K562 (cell line): ENCODE measurements at regions not wholly inside any gene's neighbourhood (a gene's known extent, or its start where the extent isn't known, plus 50 kb on each side); places are given as distances from the start of the nearest gene placed in this dataset.
A peak's percentile ranks its signal among the peaks of the same experiment; 100 is the strongest.

Experiments used
- ATAC-seq: fragments of 200-7000 bp; cut with Tn5 transposase; 3 replicates; pipeline ENCODE4 v1.9.1; 2020; ENCODE audit warnings: moderate library complexity
- BruUV-seq: library from RNA; stranded (reverse); fragments of 400-500 nt; replicated peaks from 2 replicates; lab custom pipeline; 2021; lab: Mats Ljungman, UMichigan
- CTCF ChIA-PET: fragments of 300-600 bp; formaldehyde crosslinking; extraction: SDS; loops from one replicate; lab custom pipeline; 2021; ENCODE audit warnings: low intra/inter-chr PET ratio; lab: Yijun Ruan, JAX
- POLR2A ChIA-PET: fragments of 300-600, 350-650 bp; sonication (Branson Sonifier 250); formaldehyde crosslinking; extraction: SDS; loops from one replicate; lab custom pipeline; 2021; ENCODE audit warnings: antibody characterized with exemption, inconsistent platforms; lab: Yijun Ruan, JAX
- DNase-seq, 4 experiments: peaks; one replicate each; pipeline versions ENCODE4 v3.0.0 to v3.0.0-alpha.2; 2011 to 2018; ENCODE audit warnings: low spot score in 3 of 4, mixed read lengths in 3 of 4; ENCODE audit errors: extremely low read depth in 1 of 4
- FAIRE-seq: peaks from 2 replicates; lab custom pipeline; 2011; peaks lifted over from hg19 to GRCh38; lab: Jason Lieb, UNC
- H2AFZ ChIP-seq: 2 replicates; pipeline ENCODE4 v1.6.0; 2011; ENCODE audit warnings: low read depth, low read length, control low read depth, inconsistent platforms
- H3K27ac ChIP-seq: fragments of 200-600 bp; 3 replicates; pipeline ENCODE4 v1.8.0; 2011; ENCODE audit warnings: low read depth, mild to moderate bottlenecking, control low read depth, inconsistent platforms, low read length, moderate library complexity, mixed read lengths; ENCODE audit errors: extremely low read depth
- H3K27me3 ChIP-seq, 2 experiments: fragments of 300-600 bp in 1 of 2; 2 replicates in 1 of 2; 3 replicates in 1 of 2; pipeline versions ENCODE4 v1.6.0 to v1.8.0; 2011; ENCODE audit warnings: inconsistent platforms in 2 of 2, low read length in 2 of 2, mild to moderate bottlenecking in 1 of 2, mixed read lengths in 1 of 2, moderate library complexity in 1 of 2; ENCODE audit not compliant: control insufficient read depth in 2 of 2, insufficient read depth in 2 of 2
- H3K36me3 ChIP-seq: fragments of 300-600 bp; 3 replicates; pipeline ENCODE4 v1.8.0; 2011; ENCODE audit warnings: mild to moderate bottlenecking, low read length, inconsistent platforms; ENCODE audit not compliant: control insufficient read depth, insufficient read depth
- H3K4me1 ChIP-seq, 2 experiments: fragments of 200-600 bp in 1 of 2; replicated peaks in 1 of 2; 2 replicates in 1 of 2; 3 replicates in 1 of 2; pipeline versions ENCODE4 v1.5.1 to v1.8.0; 2011; ENCODE audit warnings: inconsistent platforms in 2 of 2, low read length in 2 of 2, mild to moderate bottlenecking in 1 of 2, mixed read lengths in 1 of 2, moderate library complexity in 1 of 2; ENCODE audit not compliant: control insufficient read depth in 2 of 2, insufficient read depth in 2 of 2
- H3K4me2 ChIP-seq: 2 replicates; pipeline ENCODE4 v1.6.1; 2011; ENCODE audit warnings: low read length, control low read depth, inconsistent platforms, mixed read lengths; ENCODE audit not compliant: insufficient read depth
- H3K4me3 ChIP-seq: fragments of 200-600 bp; sonication (generic), shearing (Covaris generic); 2 replicates; pipeline ENCODE4 v1.5.1; 2016; ENCODE audit warnings: control low read depth, inconsistent platforms
- H3K79me2 ChIP-seq: fragments of 200-600 bp; 3 replicates; pipeline ENCODE4 v1.8.0; 2011; ENCODE audit warnings: low read length, inconsistent platforms; ENCODE audit not compliant: control insufficient read depth, insufficient read depth
- H3K9ac ChIP-seq, 2 experiments: 2 replicates each; pipeline versions ENCODE4 v1.6.0 to v1.6.1; 2011; ENCODE audit warnings: low read depth in 2 of 2, low read length in 2 of 2, control low read depth in 1 of 2, inconsistent platforms in 1 of 2, mild to moderate bottlenecking in 1 of 2, mixed read lengths in 1 of 2; ENCODE audit not compliant: insufficient read depth in 1 of 2
- H3K9me1 ChIP-seq: one replicate; pipeline ENCODE4 v1.6.0; 2011; ENCODE audit warnings: inconsistent platforms, mild to moderate bottlenecking, low read length, moderate library complexity; ENCODE audit not compliant: control insufficient read depth, insufficient read depth
- H3K9me3 ChIP-seq: replicated peaks from 2 replicates; pipeline ENCODE4 v1.5.1; 2011; ENCODE audit warnings: low read depth, low read length, inconsistent platforms; ENCODE audit not compliant: control insufficient read depth, insufficient read depth
- H4K20me1 ChIP-seq: replicated peaks from 2 replicates; pipeline ENCODE4 v1.6.1; 2011; ENCODE audit warnings: low read length, inconsistent platforms, mixed read lengths; ENCODE audit not compliant: control insufficient read depth, insufficient read depth
- ARID1B ChIP-seq: fragments of 450-650 bp; IDR thresholded peaks from 2 replicates; pipeline ENCODE4 v1.6.1; 2016; ENCODE audit warnings: antibody characterized with exemption, mild to moderate bottlenecking, inconsistent platforms
- ARID2 ChIP-seq: fragments of 450-650 bp; IDR thresholded peaks from 2 replicates; pipeline ENCODE4 v1.6.1; 2017; ENCODE audit warnings: antibody characterized with exemption, mild to moderate bottlenecking
- C11orf30 ChIP-seq: fragments of 450-650 bp; IDR thresholded peaks from 2 replicates; pipeline ENCODE4 v1.6.1; 2016; ENCODE audit warnings: low read depth, mild to moderate bottlenecking
- CBFA2T3 ChIP-seq: fragments of 450-650 bp; IDR thresholded peaks from 2 replicates; pipeline ENCODE4 v1.6.1; 2017
- ERF ChIP-seq: fragments of 450-650 bp; formaldehyde crosslinking; IDR thresholded peaks from 2 replicates; pipeline ENCODE4 v1.4.0; 2020; ENCODE audit warnings: mild to moderate bottlenecking, mixed read lengths
- GABPB2 ChIP-seq: fragments of 250-450 bp; sonication (Bioruptor Pico); conservative IDR thresholded peaks from 2 replicates; pipeline ENCODE4 v1.5.1; 2021; ENCODE audit warnings: mild to moderate bottlenecking
- GTF2B ChIP-seq: IDR thresholded peaks from 2 replicates; pipeline ENCODE4 v1.6.1; 2011; ENCODE audit not compliant: insufficient read length; ENCODE audit errors: extremely low read depth
- MTA3 ChIP-seq: fragments of 450-650 bp; formaldehyde crosslinking; IDR thresholded peaks from 2 replicates; pipeline ENCODE4 v1.6.1; 2017; ENCODE audit warnings: mild to moderate bottlenecking, borderline replicate concordance
- MYBL2 ChIP-seq, 2 experiments: fragments of 450-650 bp in 1 of 2; sonication (generic) in 1 of 2; formaldehyde crosslinking in 1 of 2; IDR thresholded peaks; 2 replicates each; pipeline versions ENCODE4 v1.6.1 to v1.8.1; 2017 to 2022; ENCODE audit warnings: borderline replicate concordance in 1 of 2, inconsistent platforms in 1 of 2, low read depth in 1 of 2, mild to moderate bottlenecking in 1 of 2, missing genetic modification reagents in 1 of 2, moderate library complexity in 1 of 2
- NFIC ChIP-seq: fragments of 450-650 bp; IDR thresholded peaks from 2 replicates; pipeline ENCODE4 v1.6.1; 2017; ENCODE audit warnings: mild to moderate bottlenecking, inconsistent platforms
- PTTG1 ChIP-seq: fragments of 450-650 bp; IDR thresholded peaks from 2 replicates; pipeline ENCODE4 v1.6.1; 2016; ENCODE audit warnings: low read depth, mild to moderate bottlenecking, missing genetic modification characterization, missing compliant biosample characterization
- SAFB ChIP-seq: fragments of 200-400 bp; formaldehyde crosslinking; IDR thresholded peaks from 2 replicates; pipeline ENCODE4 v1.6.1; 2017; ENCODE audit warnings: low read depth, low read length, borderline replicate concordance
- TAL1 ChIP-seq: fragments of 450-650 bp; IDR thresholded peaks from 2 replicates; pipeline ENCODE4 v1.6.1; 2016; ENCODE audit warnings: mild to moderate bottlenecking
- TCF3 ChIP-seq: sonication (generic); formaldehyde crosslinking; IDR thresholded peaks from 2 replicates; pipeline ENCODE4 v1.4.0; 2020; ENCODE audit warnings: mild to moderate bottlenecking, missing genetic modification reagents
- TEAD1 ChIP-seq, 2 experiments: fragments of 450-650 bp in 1 of 2; sonication (generic) in 1 of 2; formaldehyde crosslinking; IDR thresholded peaks; 2 replicates each; pipeline versions ENCODE4 v1.4.0 to v1.8.0; 2020 to 2022; ENCODE audit warnings: mild to moderate bottlenecking in 2 of 2, missing genetic modification reagents in 1 of 2
- ZNF184 ChIP-seq: sonication (generic); formaldehyde crosslinking; IDR thresholded peaks from 2 replicates; pipeline ENCODE4 v1.5.0; 2020; ENCODE audit warnings: missing genetic modification reagents
- ZNF217 ChIP-seq: sonication (generic); formaldehyde crosslinking; IDR thresholded peaks from 2 replicates; pipeline ENCODE4 v1.8.0; 2022; ENCODE audit warnings: mild to moderate bottlenecking, missing genetic modification reagents
- ZNF431 ChIP-seq: sonication (generic); formaldehyde crosslinking; IDR thresholded peaks from 2 replicates; pipeline ENCODE4 v1.8.0; 2022; ENCODE audit warnings: mild to moderate bottlenecking, missing genetic modification reagents
- WGBS: fragments of 100-300 bp; shearing (Covaris generic); methylation state at CpG from one replicate; pipeline ENCODE4 v1.1.6; 2016; ENCODE audit warnings: low coverage, mixed read lengths; ENCODE audit not compliant: insufficient coverage; ENCODE audit errors: missing lambda C conversion rate; 5-methylcytosine and 5-hydroxymethylcytosine counted together
- in situ Hi-C: fragments of 300-500 bp; cut with MboI; formaldehyde crosslinking; loops from 4 replicates; pipeline ENCODE4 v1.15.0; 2018; ENCODE audit warnings: inconsistent platforms, mixed read lengths
- intact Hi-C: fragments of 100-400 bp; cut with micrococcal nuclease; formaldehyde crosslinking; loops from 2 replicates; pipeline ENCODE4 v1.14.2; 2022

DNA sequence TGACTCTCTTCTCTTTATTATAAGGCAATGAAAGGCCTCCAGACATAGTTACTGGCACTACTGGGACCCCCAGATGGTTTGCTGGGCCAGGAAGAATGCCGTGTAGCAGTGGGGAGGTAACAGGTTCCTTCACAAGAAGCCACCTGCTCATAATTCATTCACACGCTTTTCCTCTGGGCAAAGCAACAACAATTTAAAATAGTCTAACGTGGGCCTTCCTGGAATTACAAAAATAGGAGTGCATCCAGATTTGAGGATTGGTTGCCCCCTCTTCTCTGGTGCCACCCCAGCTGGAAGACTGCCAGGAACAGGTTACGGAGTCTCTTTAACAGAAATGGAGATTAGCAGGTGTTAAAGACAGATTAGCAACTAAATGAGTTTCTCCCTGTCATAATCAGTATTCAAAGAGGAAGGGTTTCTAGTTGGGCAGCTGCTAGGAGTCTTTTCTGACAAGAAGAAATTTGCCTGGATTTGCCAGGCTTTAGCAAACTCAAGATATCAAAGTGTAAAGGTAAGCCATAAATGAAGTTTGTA is 409.6 kb downstream of the NPIPA8 start:
- ATAC-seq, result no peak
- ChIA-PET CTCF (no interaction called here), POLR2A (no interaction called here)
- no peak overlapping the region for H2AFZ ChIP-seq
- no TSS peak for BruUV-seq
- peak in 1 of 4 experiments; percentile 41 for DNase-seq
- H3K36me3 ChIP-seq, result no peaks in the 10 kb centered on the region
- no peak overlapping the region for H3K9ac ChIP-seq
- no peak overlapping the region for H3K27ac ChIP-seq
- WGBS, result 10% methylated on average over 4 of the region's 4 CpGs
- TF ChIP-seq MTA3 (no peak), ARID1B (peak; percentile 47), ARID2 (no peak), ZNF217 (no peak), GTF2B (no peak), SAFB (no peak), PTTG1 (tag) (no peak), TAL1 (peak; percentile 48; the same call in 1 of the 2 replicates), TEAD1 (CRISPR knock-in tag; IDR thresholded peaks at IDR 0.05) (no peak), C11orf30 (no peak), GABPB2 (CRISPR knock-in tag) (no peak), ZNF431 (CRISPR knock-in tag) (no peak), NFIC (peak; percentile 69), TCF3 (CRISPR knock-in tag) (peak; percentile 28; the same call in 1 of the 2 replicates), MYBL2 (IDR thresholded peaks at IDR 0.05; ENCODE audit: low read depth) (no peak), MYBL2 (CRISPR knock-in tag; IDR thresholded peaks at IDR 0.05; ENCODE audit: borderline replicate concordance) (no peak), CBFA2T3 (peak; percentile 50), ERF (no peak), ZNF184 (CRISPR knock-in tag) (no peak)
- no peak overlapping the region for H3K4me2 ChIP-seq
- H4K20me1 ChIP-seq, result no peaks in the 10 kb centered on the region
- H3K79me2 ChIP-seq, result no peaks in the 10 kb centered on the region
- intact Hi-C loops, result no loop called here
- FAIRE-seq, result peak; percentile 54
- H3K4me3 ChIP-seq, result no peak overlapping the region
- H3K4me1 ChIP-seq, result no peaks in the 10 kb centered on the region
- no peaks in the 10 kb centered on the region for H3K9me1 ChIP-seq
- in situ Hi-C loops, result no loop called here
- H3K27me3 ChIP-seq, result no peaks in the 10 kb centered on the region
- no peaks in the 10 kb centered on the region for H3K9me3 ChIP-seq
